ENCODE measurements at regions not wholly inside any gene's neighbourhood (a gene's known extent, or its start where the extent isn't known, plus 50 kb on each side); places are given as distances from the start of the nearest gene placed in this dataset.

GRCh38 chr13:52975969-52976368 is 52.6 kb upstream of the OLFM4 start:
- DNase-seq = no peak

- no peak for DNase-seq
Measured at GRCh38 chr13:52975161-52975560, 53.5 kb upstream of the OLFM4 start.

- DNase-seq = no peak
Measured at GRCh38 chr13:52974711-52975110, 53.9 kb upstream of the OLFM4 start.

- no peak for DNase-seq
Measured at GRCh38 chr13:52969373-52969772, 59.2 kb upstream of the OLFM4 start.

- DNase-seq = peak; percentile 34
Measured at GRCh38 chr13:52968074-52968700, 60.4 kb upstream of the OLFM4 start.

GRCh38 chr13:52961987-52962386 is 66.6 kb upstream of the OLFM4 start:
- DNase-seq = no peak

- DNase-seq = no peak
Measured at GRCh38 chr13:52961256-52961910, 67.2 kb upstream of the OLFM4 start.

- no peak for DNase-seq
Measured at GRCh38 chr13:52955472-52955874, 73.1 kb upstream of the OLFM4 start.

- DNase-seq = no peak
Measured at GRCh38 chr13:52954838-52955237, 73.8 kb upstream of the OLFM4 start.

- DNase-seq = no peak
Measured at GRCh38 chr13:52950436-52950956, 78.1 kb upstream of the OLFM4 start.

GRCh38 chr13:52949742-52950141 is 78.9 kb upstream of the OLFM4 start:
- no peak for DNase-seq

- no peak for DNase-seq
Measured at GRCh38 chr13:52949044-52949443, 79.6 kb upstream of the OLFM4 start.

- DNase-seq = no peak
Measured at GRCh38 chr13:52947921-52948373, 80.7 kb upstream of the OLFM4 start.

GRCh38 chr13:52945348-52945747 is 83.3 kb upstream of the OLFM4 start:
- no peak for DNase-seq

GRCh38 chr13:52944697-52945096 is 83.9 kb upstream of the OLFM4 start:
- no peak for DNase-seq

- DNase-seq = no peak
Measured at GRCh38 chr13:52938065-52938464, 89.6 kb upstream of the PCDH8 start.

- no peak for DNase-seq
Measured at GRCh38 chr13:52936806-52937205, 88.4 kb upstream of the PCDH8 start.

- no peak for DNase-seq
Measured at GRCh38 chr13:52934258-52934657, 85.8 kb upstream of the PCDH8 start.

GRCh38 chr13:52933547-52934210 is 85.2 kb upstream of the PCDH8 start:
- no peak for DNase-seq

GRCh38 chr13:52933099-52933498 is 84.7 kb upstream of the PCDH8 start:
- no peak for DNase-seq

GRCh38 chr13:52932649-52933048 is 84.2 kb upstream of the PCDH8 start:
- DNase-seq = no peak

- no peak for DNase-seq
Measured at GRCh38 chr13:52931539-52932431, 83.3 kb upstream of the PCDH8 start.

GRCh38 chr13:52931131-52931530 is 82.7 kb upstream of the PCDH8 start:
- no peak for DNase-seq

Data from activated effector memory CD4-positive, alpha-beta T cell treated with Interleukin-2 at 50 U/mL for 16 hours (primary cell).